RWPE2 (cell line): ENCODE measurements at regions not wholly inside any gene's neighbourhood (a gene's known extent, or its start where the extent isn't known, plus 50 kb on each side); places are given as distances from the start of the nearest gene placed in this dataset.
A peak's percentile ranks its signal among the peaks of the same experiment; 100 is the strongest.

Experiments
- ATAC-seq: fragments of 200-7000 bp; cut with Tn5 transposase; 3 replicates; pipeline ENCODE4 v1.9.1; 2021; ENCODE audit warnings: low read depth
- DNase-seq: peaks from one replicate; pipeline ENCODE4 v3.0.0-alpha.2; 2020; ENCODE audit warnings: low spot score
- H3K27ac ChIP-seq: fragments of 450-650 bp; 2 replicates; pipeline ENCODE4 v1.5.1; 2017; ENCODE audit warnings: mild to moderate bottlenecking; ENCODE audit not compliant: poor library complexity, severe bottlenecking
- H3K27me3 ChIP-seq: fragments of 250-450 bp; sonication (Bioruptor Pico); 2 replicates; pipeline ENCODE4 v1.5.1; 2021; ENCODE audit warnings: mild to moderate bottlenecking, moderate library complexity; ENCODE audit not compliant: insufficient read depth, poor library complexity, severe bottlenecking
- H3K36me3 ChIP-seq: fragments of 250-450 bp; sonication (Bioruptor Pico); 2 replicates; pipeline ENCODE4 v1.5.1; 2020; ENCODE audit warnings: low read depth, mild to moderate bottlenecking, moderate library complexity
- H3K4me1 ChIP-seq: fragments of 250-450 bp; sonication (Bioruptor Pico); 2 replicates; pipeline ENCODE4 v1.5.1; 2021; ENCODE audit warnings: mild to moderate bottlenecking, moderate library complexity; ENCODE audit not compliant: insufficient read depth, poor library complexity, severe bottlenecking
- H3K4me3 ChIP-seq: fragments of 250-450 bp; sonication (Bioruptor Pico); 2 replicates; pipeline ENCODE4 v1.5.1; 2021; ENCODE audit warnings: mild to moderate bottlenecking, moderate library complexity; ENCODE audit not compliant: severe bottlenecking
- H3K9me3 ChIP-seq: fragments of 250-450 bp; sonication (Bioruptor Pico); 2 replicates; pipeline ENCODE4 v1.5.1; 2021; ENCODE audit warnings: mild to moderate bottlenecking, moderate library complexity; ENCODE audit not compliant: severe bottlenecking
- TF ChIP-seq, protein P1 (sequence below): fragments of 450-650 bp; IDR thresholded peaks from one replicate; pipeline ENCODE4 v1.5.1; 2017; ENCODE audit warnings: mild to moderate bottlenecking, moderate library complexity; ENCODE audit not compliant: poor library complexity, severe bottlenecking

DNA sequence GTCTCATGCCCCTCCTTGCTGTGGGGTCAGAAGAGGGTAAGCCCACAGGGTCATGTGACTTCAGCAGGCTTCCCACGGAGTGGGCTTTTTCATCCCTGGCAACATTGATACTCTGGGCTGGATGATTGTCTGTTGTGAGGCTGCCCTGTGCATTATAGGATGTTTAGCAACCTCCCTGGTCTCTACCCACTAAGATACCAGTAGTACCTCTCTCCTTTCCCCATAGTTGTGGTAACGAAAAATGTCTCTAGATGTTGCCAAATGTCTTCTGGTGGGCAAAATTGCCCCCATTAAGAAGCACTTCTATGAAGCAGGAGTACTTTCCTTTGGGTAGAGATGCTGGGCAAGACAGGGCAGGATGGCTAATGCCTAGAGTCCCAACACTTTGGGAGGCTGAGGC is 232.5 kb upstream of the ZNF217 start:
- Histone ChIP-seq H3K27ac (peak overlapping the region; percentile 100), H3K9me3 (no peaks in the 10 kb centered on the region), H3K4me1 (peaks cover 38% of the 10 kb centered on the region), H3K4me3 (no peak overlapping the region), H3K36me3 (no peaks in the 10 kb centered on the region), H3K27me3 (no peaks in the 10 kb centered on the region)
- DNase-seq: peak; percentile 31
- no peak for ATAC-seq
- TF ChIP-seq, protein P1, sequence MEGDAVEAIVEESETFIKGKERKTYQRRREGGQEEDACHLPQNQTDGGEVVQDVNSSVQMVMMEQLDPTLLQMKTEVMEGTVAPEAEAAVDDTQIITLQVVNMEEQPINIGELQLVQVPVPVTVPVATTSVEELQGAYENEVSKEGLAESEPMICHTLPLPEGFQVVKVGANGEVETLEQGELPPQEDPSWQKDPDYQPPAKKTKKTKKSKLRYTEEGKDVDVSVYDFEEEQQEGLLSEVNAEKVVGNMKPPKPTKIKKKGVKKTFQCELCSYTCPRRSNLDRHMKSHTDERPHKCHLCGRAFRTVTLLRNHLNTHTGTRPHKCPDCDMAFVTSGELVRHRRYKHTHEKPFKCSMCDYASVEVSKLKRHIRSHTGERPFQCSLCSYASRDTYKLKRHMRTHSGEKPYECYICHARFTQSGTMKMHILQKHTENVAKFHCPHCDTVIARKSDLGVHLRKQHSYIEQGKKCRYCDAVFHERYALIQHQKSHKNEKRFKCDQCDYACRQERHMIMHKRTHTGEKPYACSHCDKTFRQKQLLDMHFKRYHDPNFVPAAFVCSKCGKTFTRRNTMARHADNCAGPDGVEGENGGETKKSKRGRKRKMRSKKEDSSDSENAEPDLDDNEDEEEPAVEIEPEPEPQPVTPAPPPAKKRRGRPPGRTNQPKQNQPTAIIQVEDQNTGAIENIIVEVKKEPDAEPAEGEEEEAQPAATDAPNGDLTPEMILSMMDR: no peak

DNA sequence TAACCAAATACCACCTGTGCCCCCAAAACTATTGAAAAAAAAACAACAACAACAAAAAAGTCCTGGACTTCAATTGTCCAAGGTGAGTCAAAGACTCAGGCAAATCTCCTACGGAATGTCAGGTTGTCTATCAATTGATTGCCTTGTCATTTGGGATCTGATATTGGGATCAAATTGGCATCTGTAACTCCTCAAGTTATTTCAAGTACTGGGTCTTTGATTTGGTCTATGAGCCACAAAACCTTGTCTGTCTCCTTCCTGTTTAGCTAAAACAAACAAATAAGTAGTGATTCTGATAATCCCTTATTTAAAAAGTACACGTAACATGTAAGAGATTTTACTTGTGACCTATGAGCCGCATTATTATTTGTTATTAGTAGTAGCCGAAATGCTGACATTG is 231.6 kb upstream of the ZNF217 start:
- no peaks in the 10 kb centered on the region for H3K9me3 ChIP-seq
- peaks cover 34% of the 10 kb centered on the region for H3K4me1 ChIP-seq
- no peak overlapping the region for H3K27ac ChIP-seq
- DNase-seq (no peak), ATAC-seq (no peak)
- H3K4me3 ChIP-seq: no peak overlapping the region
- TF ChIP-seq, protein P1: no peak
- no peaks in the 10 kb centered on the region for H3K36me3 ChIP-seq
- H3K27me3 ChIP-seq: no peaks in the 10 kb centered on the region

GRCh38 chr20:53824779-53825178 is 231.1 kb upstream of the ZNF217 start:
- no peaks in the 10 kb centered on the region for H3K9me3 ChIP-seq
- TF ChIP-seq, protein P1: no peak
- H3K4me1 ChIP-seq: peaks cover 29% of the 10 kb centered on the region
- ATAC-seq (no peak), DNase-seq (peak; percentile 42)
- H3K27ac ChIP-seq: no peak overlapping the region
- no peak overlapping the region for H3K4me3 ChIP-seq
- H3K36me3 ChIP-seq: no peaks in the 10 kb centered on the region
- no peaks in the 10 kb centered on the region for H3K27me3 ChIP-seq

- TF ChIP-seq, protein P1: no peak
- H3K4me1 ChIP-seq: peaks cover 15% of the 10 kb centered on the region
- ATAC-seq: no peak
- H3K36me3 ChIP-seq: no peaks in the 10 kb centered on the region
- DNase-seq: peak; percentile 64
- peaks cover 3% of the 10 kb centered on the region for H3K9me3 ChIP-seq
- H3K27me3 ChIP-seq: no peaks in the 10 kb centered on the region
- H3K4me3 ChIP-seq: no peak overlapping the region
- H3K27ac ChIP-seq: no peak overlapping the region
These were observed 229.6 kb upstream of the ZNF217 start for GRCh38 chr20:53823121-53823764.

DNA sequence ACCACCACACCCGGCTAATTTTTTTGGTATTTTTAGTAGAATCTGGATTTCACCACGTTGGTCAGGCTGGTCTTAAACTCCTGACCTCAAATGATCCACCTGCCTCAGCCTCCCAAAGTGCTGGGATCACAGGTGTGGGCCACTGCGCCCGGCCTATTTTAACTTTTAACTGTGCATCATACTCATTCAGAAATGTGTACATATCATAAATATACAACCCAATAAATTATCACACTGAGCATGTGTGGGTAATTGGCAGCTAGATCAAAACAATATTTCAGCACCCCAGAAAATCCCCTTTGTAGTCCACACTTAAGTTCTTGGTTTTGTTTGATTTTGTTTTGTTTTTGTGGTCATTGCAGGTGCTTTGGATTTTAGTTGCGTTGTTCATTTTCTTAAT is 228.9 kb upstream of the ZNF217 start:
- Histone ChIP-seq H3K9me3 (peaks cover 3% of the 10 kb centered on the region), H3K27me3 (no peaks in the 10 kb centered on the region), H3K4me1 (peaks cover 8% of the 10 kb centered on the region), H3K27ac (no peak overlapping the region), H3K4me3 (no peak overlapping the region), H3K36me3 (no peaks in the 10 kb centered on the region)
- ATAC-seq: no peak
- peak; percentile 29 for DNase-seq
- TF ChIP-seq, protein P1: no peak
